GM12892 (cell line): ENCODE measurements at regions not wholly inside any gene's neighbourhood (a gene's known extent, or its start where the extent isn't known, plus 50 kb on each side); places are given as distances from the start of the nearest gene placed in this dataset.
A peak's percentile ranks its signal among the peaks of the same experiment; 100 is the strongest.

Source experiments
- DNase-seq: peaks from one replicate; pipeline ENCODE4 v3.0.0; 2011; ENCODE audit not compliant: insufficient read length
- FAIRE-seq: peaks from 2 replicates; lab custom pipeline; 2011; peaks lifted over from hg19 to GRCh38; lab: Jason Lieb, UNC
- POLR2A ChIP-seq: IDR thresholded peaks from 2 replicates; pipeline ENCODE4 v1.6.1; 2011; ENCODE audit warnings: low read depth, low read length, control low read depth
- POLR2AphosphoS5 ChIP-seq: IDR thresholded peaks from 2 replicates; pipeline ENCODE4 v1.6.1; 2011; ENCODE audit warnings: low read depth, low read length, control low read depth
- TAF1 ChIP-seq: IDR thresholded peaks from 2 replicates; pipeline ENCODE4 v1.6.1; 2011; ENCODE audit warnings: low read depth, mild to moderate bottlenecking, control low read depth, low read length, borderline replicate concordance

- no peak for DNase-seq
- FAIRE-seq = no peak
- TF ChIP-seq TAF1 = no peak
- no peak for TF ChIP-seq POLR2AphosphoS5
- no peak for TF ChIP-seq POLR2A
Observed at GRCh38 chr12:67579662-67580003, 68.9 kb upstream of the DYRK2 start.

GRCh38 chr12:67582238-67582834 is 66.2 kb upstream of the DYRK2 start:
- DNase-seq (no peak), FAIRE-seq (no peak)
- TF ChIP-seq POLR2A (no peak), TAF1 (no peak), POLR2AphosphoS5 (no peak)

GRCh38 chr12:67582844-67583243 is 65.7 kb upstream of the DYRK2 start:
- FAIRE-seq (no peak), DNase-seq (no peak)
- TF ChIP-seq POLR2AphosphoS5 (no peak), POLR2A (no peak), TAF1 (no peak)

- FAIRE-seq (no peak), DNase-seq (no peak)
- TF ChIP-seq POLR2A (no peak), TAF1 (no peak), POLR2AphosphoS5 (no peak)
Observed at GRCh38 chr12:67586951-67587350, 61.6 kb upstream of the DYRK2 start.

GRCh38 chr12:67589078-67589477 is 59.5 kb upstream of the DYRK2 start:
- FAIRE-seq = no peak
- TF ChIP-seq POLR2A (no peak), POLR2AphosphoS5 (no peak), TAF1 (no peak)
- DNase-seq = no peak

- no peak for DNase-seq
- TF ChIP-seq TAF1 = no peak
- TF ChIP-seq POLR2A = no peak
- TF ChIP-seq POLR2AphosphoS5 = no peak
- no peak for FAIRE-seq
Observed at GRCh38 chr12:67590149-67590790, 58.3 kb upstream of the DYRK2 start.

- DNase-seq (no peak), FAIRE-seq (peak; percentile 61)
- TF ChIP-seq POLR2AphosphoS5 (no peak), POLR2A (no peak), TAF1 (no peak)
Observed at GRCh38 chr12:67592228-67593011, 56.1 kb upstream of the DYRK2 start.

GRCh38 chr12:67593041-67593440 is 55.5 kb upstream of the DYRK2 start:
- no peak for DNase-seq
- TF ChIP-seq POLR2A (no peak), TAF1 (no peak), POLR2AphosphoS5 (no peak)
- FAIRE-seq = no peak

- TF ChIP-seq POLR2AphosphoS5 = no peak
- TF ChIP-seq TAF1 = no peak
- TF ChIP-seq POLR2A = no peak
- DNase-seq (no peak), FAIRE-seq (no peak)
Observed at GRCh38 chr12:67593461-67594330, 54.8 kb upstream of the DYRK2 start.

- FAIRE-seq (no peak), DNase-seq (no peak)
- TF ChIP-seq TAF1 (no peak), POLR2AphosphoS5 (no peak)
Observed at GRCh38 chr12:67594888-67595287, 53.7 kb upstream of the DYRK2 start.

- no peak for DNase-seq
- no peak for FAIRE-seq
- no peak for TF ChIP-seq TAF1
- no peak for TF ChIP-seq POLR2A
Observed at GRCh38 chr12:67595365-67595764, 53.2 kb upstream of the DYRK2 start.
